K562 (cell line): ENCODE measurements at regions not wholly inside any gene's neighbourhood (a gene's known extent, or its start where the extent isn't known, plus 50 kb on each side); places are given as distances from the start of the nearest gene placed in this dataset.

Experiments used
- ATAC-seq: fragments of 200-7000 bp; cut with Tn5 transposase; 3 replicates; pipeline ENCODE4 v1.9.1; 2020; ENCODE audit warnings: moderate library complexity
- BruUV-seq: library from RNA; stranded (reverse); fragments of 400-500 nt; replicated peaks from 2 replicates; lab custom pipeline; 2021; lab: Mats Ljungman, UMichigan
- CTCF ChIA-PET: fragments of 300-600 bp; formaldehyde crosslinking; extraction: SDS; loops from one replicate; lab custom pipeline; 2021; ENCODE audit warnings: low intra/inter-chr PET ratio; lab: Yijun Ruan, JAX
- POLR2A ChIA-PET: fragments of 300-600, 350-650 bp; sonication (Branson Sonifier 250); formaldehyde crosslinking; extraction: SDS; loops from one replicate; lab custom pipeline; 2021; ENCODE audit warnings: antibody characterized with exemption, inconsistent platforms; lab: Yijun Ruan, JAX
- DNase-seq, 4 experiments: peaks; one replicate each; pipeline versions ENCODE4 v3.0.0 to v3.0.0-alpha.2; 2011 to 2018; ENCODE audit warnings: low spot score in 3 of 4, mixed read lengths in 3 of 4; ENCODE audit errors: extremely low read depth in 1 of 4
- FAIRE-seq: peaks from 2 replicates; lab custom pipeline; 2011; peaks lifted over from hg19 to GRCh38; lab: Jason Lieb, UNC
- H2AFZ ChIP-seq: 2 replicates; pipeline ENCODE4 v1.6.0; 2011; ENCODE audit warnings: low read depth, low read length, control low read depth, inconsistent platforms
- H3K27ac ChIP-seq: fragments of 200-600 bp; 3 replicates; pipeline ENCODE4 v1.8.0; 2011; ENCODE audit warnings: low read depth, mild to moderate bottlenecking, control low read depth, inconsistent platforms, low read length, moderate library complexity, mixed read lengths; ENCODE audit errors: extremely low read depth
- H3K27me3 ChIP-seq, 2 experiments: fragments of 300-600 bp in 1 of 2; 2 replicates in 1 of 2; 3 replicates in 1 of 2; pipeline versions ENCODE4 v1.6.0 to v1.8.0; 2011; ENCODE audit warnings: inconsistent platforms in 2 of 2, low read length in 2 of 2, mild to moderate bottlenecking in 1 of 2, mixed read lengths in 1 of 2, moderate library complexity in 1 of 2; ENCODE audit not compliant: control insufficient read depth in 2 of 2, insufficient read depth in 2 of 2
- H3K36me3 ChIP-seq: fragments of 300-600 bp; 3 replicates; pipeline ENCODE4 v1.8.0; 2011; ENCODE audit warnings: mild to moderate bottlenecking, low read length, inconsistent platforms; ENCODE audit not compliant: control insufficient read depth, insufficient read depth
- H3K4me1 ChIP-seq, 2 experiments: fragments of 200-600 bp in 1 of 2; replicated peaks in 1 of 2; 2 replicates in 1 of 2; 3 replicates in 1 of 2; pipeline versions ENCODE4 v1.5.1 to v1.8.0; 2011; ENCODE audit warnings: inconsistent platforms in 2 of 2, low read length in 2 of 2, mild to moderate bottlenecking in 1 of 2, mixed read lengths in 1 of 2, moderate library complexity in 1 of 2; ENCODE audit not compliant: control insufficient read depth in 2 of 2, insufficient read depth in 2 of 2
- H3K4me2 ChIP-seq: 2 replicates; pipeline ENCODE4 v1.6.1; 2011; ENCODE audit warnings: low read length, control low read depth, inconsistent platforms, mixed read lengths; ENCODE audit not compliant: insufficient read depth
- H3K4me3 ChIP-seq: fragments of 200-600 bp; sonication (generic), shearing (Covaris generic); 2 replicates; pipeline ENCODE4 v1.5.1; 2016; ENCODE audit warnings: control low read depth, inconsistent platforms
- H3K79me2 ChIP-seq: fragments of 200-600 bp; 3 replicates; pipeline ENCODE4 v1.8.0; 2011; ENCODE audit warnings: low read length, inconsistent platforms; ENCODE audit not compliant: control insufficient read depth, insufficient read depth
- H3K9ac ChIP-seq, 2 experiments: 2 replicates each; pipeline versions ENCODE4 v1.6.0 to v1.6.1; 2011; ENCODE audit warnings: low read depth in 2 of 2, low read length in 2 of 2, control low read depth in 1 of 2, inconsistent platforms in 1 of 2, mild to moderate bottlenecking in 1 of 2, mixed read lengths in 1 of 2; ENCODE audit not compliant: insufficient read depth in 1 of 2
- H3K9me1 ChIP-seq: one replicate; pipeline ENCODE4 v1.6.0; 2011; ENCODE audit warnings: inconsistent platforms, mild to moderate bottlenecking, low read length, moderate library complexity; ENCODE audit not compliant: control insufficient read depth, insufficient read depth
- H3K9me3 ChIP-seq: replicated peaks from 2 replicates; pipeline ENCODE4 v1.5.1; 2011; ENCODE audit warnings: low read depth, low read length, inconsistent platforms; ENCODE audit not compliant: control insufficient read depth, insufficient read depth
- H4K20me1 ChIP-seq: replicated peaks from 2 replicates; pipeline ENCODE4 v1.6.1; 2011; ENCODE audit warnings: low read length, inconsistent platforms, mixed read lengths; ENCODE audit not compliant: control insufficient read depth, insufficient read depth
- ESRRB ChIP-seq: fragments of 250-450 bp; sonication (Bioruptor Pico); IDR thresholded peaks from 2 replicates; pipeline ENCODE4 v1.5.0; 2020; ENCODE audit warnings: mild to moderate bottlenecking, moderate library complexity, borderline replicate concordance
- LARP7 ChIP-seq: fragments of 450-650 bp; IDR thresholded peaks from 2 replicates; pipeline ENCODE4 v1.6.1; 2016
- MAFK ChIP-seq: IDR thresholded peaks from 2 replicates; pipeline ENCODE4 v1.6.1; 2011; ENCODE audit warnings: low read length, improper control_type of control experiment
- PHF8 ChIP-seq: fragments of 200-600 bp; sonication (generic); IDR thresholded peaks from 2 replicates; pipeline ENCODE4 v1.6.1; 2012; ENCODE audit warnings: mixed run types, mild to moderate bottlenecking, inconsistent platforms, low read length, moderate library complexity, borderline replicate concordance
- POLR2AphosphoS2 ChIP-seq: IDR thresholded peaks from 2 replicates; pipeline ENCODE4 v1.6.1; 2012; ENCODE audit warnings: low read length, improper control_type of control experiment
- RBM14 ChIP-seq: fragments of 200-400 bp; formaldehyde crosslinking; IDR thresholded peaks from 2 replicates; pipeline ENCODE4 v1.6.1; 2018; ENCODE audit warnings: low read depth, mild to moderate bottlenecking, low read length, moderate library complexity, borderline replicate concordance; ENCODE audit not compliant: insufficient read depth
- TRIM28 ChIP-seq: fragments of 450-650 bp; IDR thresholded peaks from 2 replicates; pipeline ENCODE4 v1.6.1; 2017
- ZNF384 ChIP-seq: IDR thresholded peaks from 2 replicates; pipeline ENCODE4 v1.6.1; 2012; ENCODE audit warnings: low read depth, low read length, improper control_type of control experiment
- ZNF77 ChIP-seq: fragments of 250-450 bp; sonication (Bioruptor Pico); IDR thresholded peaks from 2 replicates; pipeline ENCODE4 v1.5.0; 2020
- WGBS: fragments of 100-300 bp; shearing (Covaris generic); methylation state at CpG from one replicate; pipeline ENCODE4 v1.1.6; 2016; ENCODE audit warnings: low coverage, mixed read lengths; ENCODE audit not compliant: insufficient coverage; ENCODE audit errors: missing lambda C conversion rate; 5-methylcytosine and 5-hydroxymethylcytosine counted together
- in situ Hi-C: fragments of 300-500 bp; cut with MboI; formaldehyde crosslinking; loops from 4 replicates; pipeline ENCODE4 v1.15.0; 2018; ENCODE audit warnings: inconsistent platforms, mixed read lengths
- intact Hi-C: fragments of 100-400 bp; cut with micrococcal nuclease; formaldehyde crosslinking; loops from 2 replicates; pipeline ENCODE4 v1.14.2; 2022
- TF ChIP-seq, protein P1 (sequence below), 2 experiments: fragments of 450-650 bp; conservative IDR thresholded peaks; 2 replicates each; pipeline ENCODE4 v1.6.1; 2017; ENCODE audit warnings: mild to moderate bottlenecking in 2 of 2, moderate library complexity in 2 of 2
- TF ChIP-seq, protein P2 (sequence below): fragments of 200-800 bp; sonication (Bioruptor generic); IDR thresholded peaks from 2 replicates; pipeline ENCODE4 v1.6.1; 2017; ENCODE audit warnings: missing genetic modification characterization, missing compliant biosample characterization
- TF ChIP-seq, protein P3 (sequence below): fragments of 450-650 bp; IDR thresholded peaks from 2 replicates; pipeline ENCODE4 v1.6.1; 2014; ENCODE audit warnings: low read depth, mild to moderate bottlenecking, moderate library complexity, borderline replicate concordance
- TF ChIP-seq, protein P4 (sequence below): IDR thresholded peaks from 2 replicates; pipeline ENCODE4 v1.6.1; 2012; ENCODE audit warnings: low read depth, low read length, improper control_type of control experiment, borderline replicate concordance
- TF ChIP-seq, protein P5 (sequence below): fragments of 450-650 bp; IDR thresholded peaks from one replicate; pipeline ENCODE4 v1.6.1; 2018; ENCODE audit warnings: mild to moderate bottlenecking, moderate library complexity; ENCODE audit not compliant: partially characterized antibody

DNA sequence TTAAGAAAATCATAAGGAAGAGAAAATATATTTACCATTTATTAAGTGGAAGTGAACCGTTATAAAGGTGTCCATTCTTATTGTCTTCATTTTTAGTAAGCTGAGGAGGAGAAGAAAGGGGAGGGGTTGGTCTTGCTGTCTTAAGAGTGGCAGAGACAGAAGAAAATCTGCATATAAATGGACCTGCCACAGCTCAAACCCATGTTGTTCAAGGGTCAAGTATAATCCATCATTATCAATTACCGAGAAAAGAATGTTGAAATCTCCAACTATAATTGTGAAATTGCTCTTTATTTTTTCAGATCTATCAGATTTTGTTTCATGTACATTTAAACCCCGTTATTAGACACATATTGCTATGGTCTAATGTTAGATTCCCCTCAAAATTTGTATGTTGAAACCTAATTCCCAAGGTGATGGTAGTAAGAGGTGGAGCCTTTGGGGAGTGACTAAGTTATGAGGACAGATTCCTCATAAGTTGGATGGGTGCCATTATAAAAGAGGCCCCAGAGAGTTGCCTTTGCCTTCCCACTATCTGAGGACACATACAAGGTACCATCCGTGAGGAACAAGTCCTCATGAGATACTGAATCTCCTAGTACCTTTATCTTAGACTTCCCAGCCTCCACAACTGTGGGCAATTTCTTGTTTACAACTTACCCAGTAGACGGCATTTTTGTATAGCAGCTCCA lies 58.5 kb upstream of the SMAD1 start:
- no peaks in the 10 kb centered on the region for H3K27me3 ChIP-seq
- ChIA-PET CTCF (no interaction called here), POLR2A (no interaction called here)
- WGBS: 0% methylated on average over 5 of the region's 5 CpGs
- no peak for ATAC-seq
- no peaks in the 10 kb centered on the region for H3K9me3 ChIP-seq
- no peak for DNase-seq
- no peak overlapping the region for H3K9ac ChIP-seq
- no TSS peak for BruUV-seq
- no peaks in the 10 kb centered on the region for H3K9me1 ChIP-seq
- intact Hi-C loops (no loop called here), in situ Hi-C loops (no loop called here)
- no peak overlapping the region for H3K4me2 ChIP-seq
- H2AFZ ChIP-seq: no peak overlapping the region
- H3K36me3 ChIP-seq: no peaks in the 10 kb centered on the region
- H3K4me3 ChIP-seq: no peak overlapping the region
- no peak for FAIRE-seq
- H4K20me1 ChIP-seq: no peaks in the 10 kb centered on the region
- no peak overlapping the region for H3K27ac ChIP-seq
- H3K79me2 ChIP-seq: no peaks in the 10 kb centered on the region
- no peaks in the 10 kb centered on the region for H3K4me1 ChIP-seq
- TF ChIP-seq ESRRB (CRISPR knock-in tag) (no peak), RBM14 (no peak), LARP7 (no peak), POLR2AphosphoS2 (no peak), PHF8 (no peak), ZNF77 (CRISPR knock-in tag) (no peak), MAFK (no peak), TRIM28 (no peak), ZNF384 (no peak)
- TF ChIP-seq, protein P1, sequence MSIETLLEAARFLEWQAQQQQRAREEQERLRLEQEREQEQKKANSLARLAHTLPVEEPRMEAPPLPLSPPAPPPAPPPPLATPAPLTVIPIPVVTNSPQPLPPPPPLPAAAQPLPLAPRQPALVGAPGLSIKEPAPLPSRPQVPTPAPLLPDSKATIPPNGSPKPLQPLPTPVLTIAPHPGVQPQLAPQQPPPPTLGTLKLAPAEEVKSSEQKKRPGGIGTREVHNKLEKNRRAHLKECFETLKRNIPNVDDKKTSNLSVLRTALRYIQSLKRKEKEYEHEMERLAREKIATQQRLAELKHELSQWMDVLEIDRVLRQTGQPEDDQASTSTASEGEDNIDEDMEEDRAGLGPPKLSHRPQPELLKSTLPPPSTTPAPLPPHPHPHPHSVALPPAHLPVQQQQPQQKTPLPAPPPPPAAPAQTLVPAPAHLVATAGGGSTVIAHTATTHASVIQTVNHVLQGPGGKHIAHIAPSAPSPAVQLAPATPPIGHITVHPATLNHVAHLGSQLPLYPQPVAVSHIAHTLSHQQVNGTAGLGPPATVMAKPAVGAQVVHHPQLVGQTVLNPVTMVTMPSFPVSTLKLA (conservative IDR thresholded peaks at IDR 0.05): no peak
- TF ChIP-seq, protein P2, sequence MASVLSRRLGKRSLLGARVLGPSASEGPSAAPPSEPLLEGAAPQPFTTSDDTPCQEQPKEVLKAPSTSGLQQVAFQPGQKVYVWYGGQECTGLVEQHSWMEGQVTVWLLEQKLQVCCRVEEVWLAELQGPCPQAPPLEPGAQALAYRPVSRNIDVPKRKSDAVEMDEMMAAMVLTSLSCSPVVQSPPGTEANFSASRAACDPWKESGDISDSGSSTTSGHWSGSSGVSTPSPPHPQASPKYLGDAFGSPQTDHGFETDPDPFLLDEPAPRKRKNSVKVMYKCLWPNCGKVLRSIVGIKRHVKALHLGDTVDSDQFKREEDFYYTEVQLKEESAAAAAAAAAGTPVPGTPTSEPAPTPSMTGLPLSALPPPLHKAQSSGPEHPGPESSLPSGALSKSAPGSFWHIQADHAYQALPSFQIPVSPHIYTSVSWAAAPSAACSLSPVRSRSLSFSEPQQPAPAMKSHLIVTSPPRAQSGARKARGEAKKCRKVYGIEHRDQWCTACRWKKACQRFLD (CRISPR knock-in tag): no peak
- TF ChIP-seq, protein P3, sequence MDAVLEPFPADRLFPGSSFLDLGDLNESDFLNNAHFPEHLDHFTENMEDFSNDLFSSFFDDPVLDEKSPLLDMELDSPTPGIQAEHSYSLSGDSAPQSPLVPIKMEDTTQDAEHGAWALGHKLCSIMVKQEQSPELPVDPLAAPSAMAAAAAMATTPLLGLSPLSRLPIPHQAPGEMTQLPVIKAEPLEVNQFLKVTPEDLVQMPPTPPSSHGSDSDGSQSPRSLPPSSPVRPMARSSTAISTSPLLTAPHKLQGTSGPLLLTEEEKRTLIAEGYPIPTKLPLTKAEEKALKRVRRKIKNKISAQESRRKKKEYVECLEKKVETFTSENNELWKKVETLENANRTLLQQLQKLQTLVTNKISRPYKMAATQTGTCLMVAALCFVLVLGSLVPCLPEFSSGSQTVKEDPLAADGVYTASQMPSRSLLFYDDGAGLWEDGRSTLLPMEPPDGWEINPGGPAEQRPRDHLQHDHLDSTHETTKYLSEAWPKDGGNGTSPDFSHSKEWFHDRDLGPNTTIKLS: no peak
- TF ChIP-seq, protein P4, sequence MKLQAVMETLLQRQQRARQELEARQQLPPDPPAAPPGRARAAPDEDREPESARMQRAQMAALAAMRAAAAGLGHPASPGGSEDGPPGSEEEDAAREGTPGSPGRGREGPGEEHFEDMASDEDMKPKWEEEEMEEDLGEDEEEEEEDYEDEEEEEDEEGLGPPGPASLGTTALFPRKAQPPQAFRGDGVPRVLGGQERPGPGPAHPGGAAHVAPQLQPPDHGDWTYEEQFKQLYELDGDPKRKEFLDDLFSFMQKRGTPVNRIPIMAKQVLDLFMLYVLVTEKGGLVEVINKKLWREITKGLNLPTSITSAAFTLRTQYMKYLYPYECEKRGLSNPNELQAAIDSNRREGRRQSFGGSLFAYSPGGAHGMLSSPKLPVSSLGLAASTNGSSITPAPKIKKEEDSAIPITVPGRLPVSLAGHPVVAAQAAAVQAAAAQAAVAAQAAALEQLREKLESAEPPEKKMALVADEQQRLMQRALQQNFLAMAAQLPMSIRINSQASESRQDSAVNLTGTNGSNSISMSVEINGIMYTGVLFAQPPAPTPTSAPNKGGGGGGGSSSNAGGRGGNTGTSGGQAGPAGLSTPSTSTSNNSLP: no peak
- TF ChIP-seq, protein P5, sequence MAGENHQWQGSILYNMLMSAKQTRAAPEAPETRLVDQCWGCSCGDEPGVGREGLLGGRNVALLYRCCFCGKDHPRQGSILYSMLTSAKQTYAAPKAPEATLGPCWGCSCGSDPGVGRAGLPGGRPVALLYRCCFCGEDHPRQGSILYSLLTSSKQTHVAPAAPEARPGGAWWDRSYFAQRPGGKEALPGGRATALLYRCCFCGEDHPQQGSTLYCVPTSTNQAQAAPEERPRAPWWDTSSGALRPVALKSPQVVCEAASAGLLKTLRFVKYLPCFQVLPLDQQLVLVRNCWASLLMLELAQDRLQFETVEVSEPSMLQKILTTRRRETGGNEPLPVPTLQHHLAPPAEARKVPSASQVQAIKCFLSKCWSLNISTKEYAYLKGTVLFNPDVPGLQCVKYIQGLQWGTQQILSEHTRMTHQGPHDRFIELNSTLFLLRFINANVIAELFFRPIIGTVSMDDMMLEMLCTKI: no peak
